ENCODE measurements at regions not wholly inside any gene's neighbourhood (a gene's known extent, or its start where the extent isn't known, plus 50 kb on each side); places are given as distances from the start of the nearest gene placed in this dataset.

GRCh38 chr9:29802454-29802853, 2229.2 kb upstream of the C9orf72 start:
- CTCF ChIA-PET = no interaction called here
- TF ChIP-seq GATA2 (IDR thresholded peaks at IDR 0.05; ENCODE audit: insufficient read depth, insufficient read length, low read depth, low read length) = no peak
- no peak for TF ChIP-seq POLR2AphosphoS5 (IDR thresholded peaks at IDR 0.05; ENCODE audit: insufficient read depth, low read depth, low read length)
- TF ChIP-seq FOS (IDR thresholded peaks at IDR 0.05; ENCODE audit: borderline replicate concordance, insufficient read depth, low read length) = no peak
- no peak for TF ChIP-seq EZH2 (IDR thresholded peaks at IDR 0.05; ENCODE audit: borderline replicate concordance, low read depth, low read length, severe bottlenecking)
- no peak for TF ChIP-seq MAX (IDR thresholded peaks at IDR 0.05; ENCODE audit: insufficient read depth, insufficient read length)
- no peak for TF ChIP-seq POLR2A (IDR thresholded peaks at IDR 0.05; ENCODE audit: low read depth, low read length)
- TF ChIP-seq MYC (IDR thresholded peaks at IDR 0.05; ENCODE audit: low read depth, low read length) = no peak
- TF ChIP-seq CTCF (IDR thresholded peaks at IDR 0.05; ENCODE audit: extremely low read depth in 1 of 2, insufficient read depth in 1 of 2, low read depth in 1 of 2, low read length in 2 of 2) = no peak
- no peak for TF ChIP-seq JUN (IDR thresholded peaks at IDR 0.05; ENCODE audit: borderline replicate concordance, insufficient read depth, insufficient read length, low read depth)
- FAIRE-seq (no peak), DNase-seq (ENCODE audit: low read depth, low spot score) (no peak)
- no peak overlapping the region for H3K27ac ChIP-seq (ENCODE audit: insufficient read depth, low read depth, low read length)
- H3K27me3 ChIP-seq (ENCODE audit: control insufficient read depth in 2 of 2, insufficient read depth in 2 of 2, low read length in 2 of 2) = no peaks in the 10 kb centered on the region
- no peaks in the 10 kb centered on the region for H4K20me1 ChIP-seq (replicated peaks; ENCODE audit: control insufficient read depth, extremely low read depth, insufficient read depth, low read length)
- H3K36me3 ChIP-seq (ENCODE audit: control insufficient read depth in 2 of 2, extremely low read depth in 1 of 2, insufficient read depth in 2 of 2, low read length in 2 of 2) = no peaks in the 10 kb centered on the region
- H3K4me2 ChIP-seq (ENCODE audit: insufficient read depth, low read length) = no peak overlapping the region
- no peaks in the 10 kb centered on the region for H3K79me2 ChIP-seq (ENCODE audit: control insufficient read depth, insufficient read depth, low read length)
- no peaks in the 10 kb centered on the region for H3K4me1 ChIP-seq (ENCODE audit: control insufficient read depth, extremely low read depth, insufficient read depth, low read length)
- no peak overlapping the region for H3K4me3 ChIP-seq (replicated peaks in 1 of 3; ENCODE audit: insufficient read depth in 1 of 3, low read depth in 1 of 3, low read length in 3 of 3)
- H3K9ac ChIP-seq (replicated peaks; ENCODE audit: extremely low read depth, insufficient read depth, low read length) = no peak overlapping the region
- dilution Hi-C loops (cut with MboI; ENCODE audit: extremely low pct_ligation_motif_present, low sequenced_read_pairs) = no loop called here
- POLR2A ChIA-PET = no interaction called here
- peaks cover 3% of the 10 kb centered on the region for H3K9me3 ChIP-seq (replicated peaks; ENCODE audit: control insufficient read depth, insufficient read depth, low read length)
- no peaks in the 10 kb centered on the region for H3K9me1 ChIP-seq (replicated peaks; ENCODE audit: control insufficient read depth, extremely low read depth, insufficient read depth, low read length)
- intact Hi-C loops (cut with micrococcal nuclease) = no loop called here
- H2AFZ ChIP-seq (ENCODE audit: low read depth, low read length) = no peak overlapping the region
- no TSS peak for BruUV-seq (replicated peaks)
